OCI-LY1 (cell line): ENCODE measurements at regions not wholly inside any gene's neighbourhood (a gene's known extent, or its start where the extent isn't known, plus 50 kb on each side); places are given as distances from the start of the nearest gene placed in this dataset.

Experiments
- H2AFZ ChIP-seq: fragments of 200-600 bp; sonication (generic), shearing (Covaris generic); 2 replicates; pipeline ENCODE4 v1.6.0; 2014; ENCODE audit warnings: antibody characterized with exemption, mild to moderate bottlenecking, low read length
- H3F3A ChIP-seq: fragments of 200-600 bp; sonication (generic), shearing (Covaris generic); 2 replicates; pipeline ENCODE4 v1.6.0; 2014; ENCODE audit warnings: mild to moderate bottlenecking, antibody characterized with exemption, low read length, moderate library complexity; ENCODE audit not compliant: insufficient read depth
- H3K27ac ChIP-seq: fragments of 200-600 bp; sonication (generic); 2 replicates; pipeline ENCODE4 v1.5.1; 2014; ENCODE audit warnings: low read length, mixed run types, mild to moderate bottlenecking, low read depth; ENCODE audit not compliant: poor library complexity, severe bottlenecking
- H3K27me3 ChIP-seq: fragments of 200-600 bp; sonication (generic); 2 replicates; pipeline ENCODE4 v1.6.0; 2014; ENCODE audit warnings: antibody characterized with exemption, mild to moderate bottlenecking, low read length, moderate library complexity; ENCODE audit not compliant: insufficient read depth
- H3K36me3 ChIP-seq: fragments of 200-600 bp; sonication (generic); 2 replicates; pipeline ENCODE4 v1.6.1; 2014; ENCODE audit warnings: mild to moderate bottlenecking, antibody characterized with exemption, low read length, moderate library complexity, mixed read lengths; ENCODE audit not compliant: insufficient read depth
- H3K4me1 ChIP-seq: fragments of 200-600 bp; sonication (generic); 2 replicates; pipeline ENCODE4 v1.5.1; 2014; ENCODE audit warnings: mild to moderate bottlenecking, low read length, moderate library complexity; ENCODE audit not compliant: insufficient read depth, severe bottlenecking
- H3K4me2 ChIP-seq: fragments of 200-600 bp; sonication (generic), shearing (Covaris generic); 2 replicates; pipeline ENCODE4 v1.6.1; 2014; ENCODE audit warnings: low read length
- H3K4me3 ChIP-seq: fragments of 200-600 bp; sonication (generic); 2 replicates; pipeline ENCODE4 v1.5.1; 2014; ENCODE audit warnings: low read length, low read depth, mild to moderate bottlenecking, mixed read lengths; ENCODE audit not compliant: poor library complexity, severe bottlenecking
- H3K79me2 ChIP-seq: fragments of 200-600 bp; shearing (Covaris generic); 2 replicates; pipeline ENCODE4 v1.6.1; 2016; ENCODE audit warnings: mixed run types, low read length, mixed read lengths; ENCODE audit not compliant: insufficient read depth
- H3K9ac ChIP-seq: fragments of 200-600 bp; sonication (generic), shearing (Covaris generic); 2 replicates; pipeline ENCODE4 v1.6.1; 2014; ENCODE audit warnings: mild to moderate bottlenecking, low read length, mixed read lengths
- H3K9me2 ChIP-seq: fragments of 200-600 bp; sonication (generic), shearing (Covaris generic); 2 replicates; pipeline ENCODE4 v1.6.1; 2014; ENCODE audit warnings: low read depth, mild to moderate bottlenecking, low read length, mixed read lengths
- H3K9me3 ChIP-seq: fragments of 200-600 bp; shearing (Covaris generic); 2 replicates; pipeline ENCODE4 v1.6.1; 2014; ENCODE audit warnings: low read length, mixed read lengths
- H4K20me1 ChIP-seq: fragments of 200-600 bp; sonication (generic), shearing (Covaris generic); 2 replicates; pipeline ENCODE4 v1.6.0; 2016; ENCODE audit warnings: mild to moderate bottlenecking, low read length; ENCODE audit not compliant: insufficient read depth
- CTCF ChIP-seq: fragments of 200-600 bp; sonication (generic), shearing (Covaris generic); IDR thresholded peaks from 2 replicates; pipeline ENCODE4 v1.5.1; 2017; ENCODE audit warnings: mild to moderate bottlenecking, antibody characterized with exemption, low read length, moderate library complexity, mixed read lengths
- EZH2 ChIP-seq: fragments of 200-600 bp; sonication (generic), shearing (Covaris generic); IDR thresholded peaks from 2 replicates; pipeline ENCODE4 v1.8.0; 2017; ENCODE audit warnings: borderline replicate concordance, mixed run types, mild to moderate bottlenecking, antibody characterized with exemption, low read length, moderate library complexity, mixed read lengths

DNA sequence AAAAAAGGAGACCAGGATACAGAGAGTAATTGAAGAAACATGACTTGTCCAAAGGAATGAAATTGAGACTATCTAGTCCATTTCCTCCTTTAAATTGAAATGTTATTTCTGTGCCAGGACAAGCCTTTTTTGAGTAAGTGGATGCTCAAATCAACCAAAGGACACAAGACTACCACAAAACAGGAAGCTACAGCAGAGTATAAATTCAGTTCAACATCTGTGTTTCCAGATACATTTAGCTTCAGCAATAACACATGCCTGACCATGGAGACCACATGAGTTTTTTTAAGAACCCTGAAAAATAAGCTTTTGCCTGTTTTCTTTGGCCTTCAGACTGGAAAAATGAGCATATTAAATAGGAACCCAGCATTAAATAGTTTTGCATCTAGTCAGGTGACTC is 707.5 kb downstream of the ZWINT start:
- Histone ChIP-seq H3K4me2 (no peak overlapping the region), H3K4me1 (no peaks in the 10 kb centered on the region), H3K27me3 (0 out of 2 replicates have a peak, but pooled peaks cover 3% of the 10 kb centered on the region), H3K36me3 (no peaks in the 10 kb centered on the region), H3K9me3 (no peaks in the 10 kb centered on the region), H2AFZ (no peak overlapping the region), H3K9ac (no peak overlapping the region), H3K27ac (no peak overlapping the region), H4K20me1 (no peaks in the 10 kb centered on the region), H3F3A (no peaks in the 10 kb centered on the region), H3K4me3 (no peak overlapping the region), H3K9me2 (no peaks in the 10 kb centered on the region; the same call in 1 of the 2 replicates), H3K79me2 (no peaks in the 10 kb centered on the region)
- no peak for TF ChIP-seq EZH2
- no peak for TF ChIP-seq CTCF

DNA sequence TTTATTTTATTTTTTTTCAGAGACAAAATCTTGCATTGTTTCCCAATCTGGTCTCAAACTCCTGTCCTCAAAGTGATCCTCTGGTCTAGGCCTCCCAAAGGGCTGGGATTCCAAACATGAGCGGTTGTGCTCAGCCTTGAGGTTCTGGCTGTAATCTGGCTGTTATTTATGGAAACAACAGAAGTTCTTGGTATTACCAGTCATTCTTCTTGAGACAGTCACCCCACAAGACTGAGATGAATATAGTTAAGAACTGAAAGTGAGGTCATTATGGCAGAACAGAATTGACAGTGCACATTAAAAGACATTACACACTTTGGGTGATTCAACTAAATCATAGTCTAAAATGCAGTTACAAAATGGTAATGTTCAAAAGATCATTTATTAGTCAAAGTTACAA is 719.5 kb downstream of the ZWINT start:
- Histone ChIP-seq H2AFZ (no peak overlapping the region), H3K79me2 (no peaks in the 10 kb centered on the region), H3K9me3 (no peaks in the 10 kb centered on the region), H3F3A (no peaks in the 10 kb centered on the region), H3K9ac (no peak overlapping the region), H3K4me2 (no peak overlapping the region), H3K4me1 (no peaks in the 10 kb centered on the region), H3K9me2 (no peaks in the 10 kb centered on the region), H3K4me3 (no peak overlapping the region), H3K27ac (no peak overlapping the region), H3K27me3 (no peaks in the 10 kb centered on the region), H3K36me3 (no peaks in the 10 kb centered on the region), H4K20me1 (no peaks in the 10 kb centered on the region)
- no peak for TF ChIP-seq EZH2
- TF ChIP-seq CTCF, result no peak

GRCh38 chr10:55631071-55631654 is 729.9 kb downstream of the ZWINT start:
- H3K36me3 ChIP-seq, result no peaks in the 10 kb centered on the region
- no peaks in the 10 kb centered on the region for H3F3A ChIP-seq
- H2AFZ ChIP-seq, result no peak overlapping the region
- no peaks in the 10 kb centered on the region for H3K9me2 ChIP-seq
- no peak overlapping the region for H3K4me3 ChIP-seq
- H3K79me2 ChIP-seq, result no peaks in the 10 kb centered on the region
- no peaks in the 10 kb centered on the region for H4K20me1 ChIP-seq
- H3K27ac ChIP-seq, result no peak overlapping the region
- H3K4me2 ChIP-seq, result no peak overlapping the region
- no peaks in the 10 kb centered on the region for H3K9me3 ChIP-seq
- H3K4me1 ChIP-seq, result no peaks in the 10 kb centered on the region
- H3K27me3 ChIP-seq, result no peaks in the 10 kb centered on the region
- H3K9ac ChIP-seq, result no peak overlapping the region
- TF ChIP-seq EZH2, result no peak
- no peak for TF ChIP-seq CTCF
